ENCODE measurements at regions not wholly inside any gene's neighbourhood (a gene's known extent, or its start where the extent isn't known, plus 50 kb on each side); places are given as distances from the start of the nearest gene placed in this dataset.
"Not testable (repeated sequence)": the region's sequence is repeated elsewhere in the genome, so short reads cannot be mapped to it uniquely, and the experiment has no call there.

GRCh38 chr3:69647081-69647480 is 92.2 kb upstream of the MITF start:
- TF ChIP-seq CTCF (IDR thresholded peaks at IDR 0.05; ENCODE audit: insufficient read depth, low read depth, low read length), result no peak
- DNase-seq (ENCODE audit: low read depth), result no peak
- H3K4me3 ChIP-seq (ENCODE audit: low read depth, low read length), result no peak overlapping the region

DNA sequence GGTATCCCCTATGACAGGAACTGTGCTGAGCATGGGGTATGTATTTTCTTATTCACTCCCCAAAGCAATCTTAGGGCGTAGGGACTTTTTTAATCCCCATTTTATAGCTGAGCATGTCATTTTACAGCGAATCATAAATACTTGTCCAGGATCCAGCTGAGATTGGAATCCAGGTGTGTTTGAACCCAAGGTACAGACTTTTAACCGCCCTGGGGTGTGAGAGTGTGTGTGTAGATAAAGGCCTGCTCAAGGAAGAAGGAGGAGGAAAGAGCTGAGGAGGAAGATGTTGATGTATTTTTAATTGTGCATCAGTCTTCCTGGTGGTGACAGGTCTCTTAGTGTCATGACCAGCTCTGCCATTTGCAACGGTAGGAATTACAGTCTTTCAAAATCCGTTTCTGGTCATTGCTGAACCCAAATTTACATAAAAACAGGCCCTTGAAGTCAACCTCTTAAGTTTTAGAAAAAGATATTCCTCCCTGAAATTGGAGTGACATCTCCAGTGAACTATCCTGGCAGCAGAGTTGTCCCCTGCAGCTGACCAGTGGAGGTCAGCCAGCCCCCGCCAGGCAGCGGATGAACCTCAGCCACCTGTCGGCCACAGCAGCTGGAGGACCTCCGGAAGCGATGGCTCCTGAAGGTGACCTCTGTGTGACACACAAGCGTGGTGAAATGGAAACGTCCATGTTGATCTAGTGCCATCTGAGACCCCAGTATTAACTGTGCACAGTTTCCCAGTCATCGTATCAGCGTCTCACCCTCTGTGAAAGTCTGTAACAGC is 92.8 kb upstream of the MITF start:
- DNase-seq (ENCODE audit: low read depth), result no peak
- no peak for TF ChIP-seq CTCF (IDR thresholded peaks at IDR 0.05; ENCODE audit: insufficient read depth, low read depth, low read length)
- H3K4me3 ChIP-seq (ENCODE audit: low read depth, low read length), result no peak overlapping the region

- no peak overlapping the region for H3K4me3 ChIP-seq (ENCODE audit: low read depth, low read length)
- DNase-seq (ENCODE audit: low read depth), result no peak
- TF ChIP-seq CTCF (IDR thresholded peaks at IDR 0.05; ENCODE audit: insufficient read depth, low read depth, low read length), result no peak
Measured at GRCh38 chr3:69642606-69643005, 96.7 kb upstream of the MITF start.

DNA sequence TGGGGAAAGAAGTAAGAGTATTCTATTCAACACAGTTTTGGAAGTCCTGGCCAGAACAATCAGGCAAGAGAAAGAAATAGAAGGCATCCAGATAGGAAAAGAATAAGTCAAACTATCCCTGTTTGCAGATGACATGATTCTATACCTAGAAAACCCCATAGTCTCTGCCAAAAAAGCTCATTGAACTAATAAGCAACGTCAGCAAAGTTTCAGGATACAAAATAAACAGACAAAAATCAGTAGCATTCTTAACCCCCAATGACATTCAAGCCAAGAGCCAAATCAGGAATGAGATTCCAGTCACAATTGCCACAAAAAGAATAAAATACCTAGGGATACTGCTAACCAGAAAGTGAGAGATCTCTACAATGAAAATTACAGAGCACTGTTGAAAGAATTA is 99.4 kb upstream of the MITF start:
- no peak overlapping the region for H3K4me3 ChIP-seq (ENCODE audit: low read depth, low read length)
- DNase-seq (ENCODE audit: low read depth), result no peak
- TF ChIP-seq CTCF (IDR thresholded peaks at IDR 0.05; ENCODE audit: insufficient read depth, low read depth, low read length), result no peak

- H3K4me3 ChIP-seq (ENCODE audit: low read depth, low read length), result no peak overlapping the region
- DNase-seq (ENCODE audit: low read depth), result peak; percentile 3
- TF ChIP-seq CTCF (IDR thresholded peaks at IDR 0.05; ENCODE audit: insufficient read depth, low read depth, low read length), result no peak
Measured at GRCh38 chr3:69628951-69629350, 110.3 kb upstream of the MITF start.

- no peak for TF ChIP-seq CTCF (IDR thresholded peaks at IDR 0.05; ENCODE audit: insufficient read depth, low read depth, low read length)
- no peak overlapping the region for H3K4me3 ChIP-seq (ENCODE audit: low read depth, low read length)
- no peak for DNase-seq (ENCODE audit: low read depth)
Measured at GRCh38 chr3:69613286-69613685, 126.0 kb upstream of the MITF start.

DNA sequence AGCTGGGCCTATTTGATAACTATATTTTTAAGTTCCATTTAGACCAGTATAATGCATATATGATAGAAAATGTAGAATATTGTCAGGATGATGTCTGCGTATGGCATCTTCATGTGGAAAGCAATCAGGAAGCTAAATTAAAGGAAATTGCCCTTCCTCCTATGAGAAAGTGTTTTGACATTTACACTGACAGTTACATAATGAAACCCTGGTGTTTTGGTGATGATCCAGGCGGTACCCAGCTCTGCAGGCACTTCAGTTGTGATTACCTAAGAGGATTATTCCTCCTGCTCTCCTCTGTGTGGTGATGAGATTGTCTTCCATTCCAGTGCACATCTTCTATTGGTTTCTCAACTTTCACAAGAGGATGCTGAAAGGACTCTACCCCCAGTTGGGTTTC is 126.5 kb upstream of the MITF start:
- no peak overlapping the region for H3K4me3 ChIP-seq (ENCODE audit: low read depth, low read length)
- TF ChIP-seq CTCF (IDR thresholded peaks at IDR 0.05; ENCODE audit: insufficient read depth, low read depth, low read length), result no peak
- DNase-seq (ENCODE audit: low read depth), result no peak

- DNase-seq (ENCODE audit: low read depth); H3K4me3 ChIP-seq (ENCODE audit: low read depth, low read length): not testable (repeated sequence)
Measured at GRCh38 chr3:69609566-69609965, 129.7 kb upstream of the MITF start.
